ENCODE measurements at regions not wholly inside any gene's neighbourhood (a gene's known extent, or its start where the extent isn't known, plus 50 kb on each side); places are given as distances from the start of the nearest gene placed in this dataset.
"Not testable (repeated sequence)": the region's sequence is repeated elsewhere in the genome, so short reads cannot be mapped to it uniquely, and the experiment has no call there.

- H3K4me3 Mint-ChIP-seq = no peak overlapping the region
- CTCF ChIA-PET = no interaction called here
- H3K4me1 Mint-ChIP-seq (ENCODE audit: low read depth) = no peaks in the 10 kb centered on the region
- H3K9me3 Mint-ChIP-seq = no peaks in the 10 kb centered on the region
- H3K27me3 Mint-ChIP-seq (ENCODE audit: low read depth) = peaks cover 12% of the 10 kb centered on the region
- no peak for DNase-seq
- H3K27ac Mint-ChIP-seq = no peak overlapping the region
- intact Hi-C loops (cut with micrococcal nuclease) = no loop called here
- no peaks in the 10 kb centered on the region for H3K36me3 Mint-ChIP-seq (ENCODE audit: low read depth)
These were observed 397.2 kb downstream of the BCKDHB start for GRCh38 chr6:80503660-80504059.

- Mint-ChIP-seq H3K27me3 (ENCODE audit: low read depth) (peaks cover 17% of the 10 kb centered on the region), H3K36me3 (ENCODE audit: low read depth) (no peaks in the 10 kb centered on the region), H3K9me3 (no peaks in the 10 kb centered on the region), H3K27ac (no peak overlapping the region), H3K4me3 (no peak overlapping the region), H3K4me1 (ENCODE audit: low read depth) (no peaks in the 10 kb centered on the region)
- no peak for DNase-seq
- CTCF ChIA-PET = no interaction called here
- intact Hi-C loops (cut with micrococcal nuclease) = no loop called here
These were observed 396.4 kb downstream of the BCKDHB start for GRCh38 chr6:80502871-80503270.

GRCh38 chr6:80501636-80502035 is 395.2 kb downstream of the BCKDHB start:
- H3K9me3 Mint-ChIP-seq = no peaks in the 10 kb centered on the region

GRCh38 chr6:80497696-80498486 is 391.4 kb downstream of the BCKDHB start:
- CTCF ChIA-PET; H3K4me1 Mint-ChIP-seq (ENCODE audit: low read depth); H3K4me3 Mint-ChIP-seq; intact Hi-C loops (cut with micrococcal nuclease); H3K9me3 Mint-ChIP-seq; H3K36me3 Mint-ChIP-seq (ENCODE audit: low read depth); DNase-seq; H3K27ac Mint-ChIP-seq: not testable (repeated sequence)
- peaks cover 12% of the 10 kb centered on the region for H3K27me3 Mint-ChIP-seq (ENCODE audit: low read depth)

More at GRCh38 chr6:80501636-80502035, 395.2 kb downstream of the BCKDHB start:
- Mint-ChIP-seq H3K36me3 (ENCODE audit: low read depth) (no peaks in the 10 kb centered on the region), H3K27ac (no peak overlapping the region), H3K4me3 (no peak overlapping the region), H3K4me1 (ENCODE audit: low read depth) (no peaks in the 10 kb centered on the region), H3K27me3 (ENCODE audit: low read depth) (peaks cover 15% of the 10 kb centered on the region)
- no peak for DNase-seq
- CTCF ChIA-PET = interaction anchor here (0.7 kb wide), 1 partner anchor 20 kb away, joined by 3 read pairs; no protein-coding TSS in a partner anchor
- intact Hi-C loops (cut with micrococcal nuclease) = no loop called here

GRCh38 chr6:80489911-80490635 is 383.6 kb downstream of the BCKDHB start:
- Mint-ChIP-seq H3K36me3 (ENCODE audit: low read depth) (no peaks in the 10 kb centered on the region), H3K4me3 (no peak overlapping the region), H3K4me1 (ENCODE audit: low read depth) (no peaks in the 10 kb centered on the region), H3K27me3 (ENCODE audit: low read depth) (no peaks in the 10 kb centered on the region), H3K27ac (no peak overlapping the region), H3K9me3 (peaks cover 1% of the 10 kb centered on the region)
- DNase-seq = no peak
- intact Hi-C loops (cut with micrococcal nuclease) = no loop called here
- CTCF ChIA-PET = no interaction called here

GRCh38 chr6:80488190-80488589 is 381.7 kb downstream of the BCKDHB start:
- H3K27ac Mint-ChIP-seq = no peak overlapping the region
- CTCF ChIA-PET = no interaction called here
- peaks cover 1% of the 10 kb centered on the region for H3K9me3 Mint-ChIP-seq
- no peak overlapping the region for H3K4me3 Mint-ChIP-seq
- H3K36me3 Mint-ChIP-seq (ENCODE audit: low read depth) = no peaks in the 10 kb centered on the region
- no peak for DNase-seq
- intact Hi-C loops (cut with micrococcal nuclease) = no loop called here
- no peaks in the 10 kb centered on the region for H3K4me1 Mint-ChIP-seq (ENCODE audit: low read depth)
- H3K27me3 Mint-ChIP-seq (ENCODE audit: low read depth) = peaks cover 5% of the 10 kb centered on the region

GRCh38 chr6:80485494-80485893 is 379.0 kb downstream of the BCKDHB start:
- H3K9me3 Mint-ChIP-seq = not testable (repeated sequence)

GRCh38 chr6:80482056-80482455 is 375.6 kb downstream of the BCKDHB start:
- intact Hi-C loops (cut with micrococcal nuclease) = no loop called here
- CTCF ChIA-PET = no interaction called here
- H3K9me3 Mint-ChIP-seq = no peaks in the 10 kb centered on the region
- H3K36me3 Mint-ChIP-seq (ENCODE audit: low read depth) = no peaks in the 10 kb centered on the region
- H3K4me3 Mint-ChIP-seq = no peak overlapping the region
- no peaks in the 10 kb centered on the region for H3K4me1 Mint-ChIP-seq (ENCODE audit: low read depth)
- peaks cover 10% of the 10 kb centered on the region for H3K27me3 Mint-ChIP-seq (ENCODE audit: low read depth)
- no peak for DNase-seq
- no peak overlapping the region for H3K27ac Mint-ChIP-seq

More at GRCh38 chr6:80485494-80485893, 379.0 kb downstream of the BCKDHB start:
- DNase-seq; H3K4me3 Mint-ChIP-seq; H3K27me3 Mint-ChIP-seq (ENCODE audit: low read depth); CTCF ChIA-PET; H3K4me1 Mint-ChIP-seq (ENCODE audit: low read depth); H3K27ac Mint-ChIP-seq; H3K36me3 Mint-ChIP-seq (ENCODE audit: low read depth); intact Hi-C loops (cut with micrococcal nuclease): not testable (repeated sequence)

- Mint-ChIP-seq H3K27ac (no peak overlapping the region), H3K4me3 (no peak overlapping the region), H3K36me3 (ENCODE audit: low read depth) (no peaks in the 10 kb centered on the region), H3K27me3 (ENCODE audit: low read depth) (peaks cover 10% of the 10 kb centered on the region), H3K4me1 (ENCODE audit: low read depth) (no peaks in the 10 kb centered on the region), H3K9me3 (no peaks in the 10 kb centered on the region)
- CTCF ChIA-PET = no interaction called here
- intact Hi-C loops (cut with micrococcal nuclease) = no loop called here
- DNase-seq = no peak
These were observed 374.1 kb downstream of the BCKDHB start for GRCh38 chr6:80480421-80481157.

GRCh38 chr6:80478030-80478429 is 371.6 kb downstream of the BCKDHB start:
- no peak for DNase-seq
- H3K27ac Mint-ChIP-seq = no peak overlapping the region
- no peaks in the 10 kb centered on the region for H3K9me3 Mint-ChIP-seq
- no peak overlapping the region for H3K4me3 Mint-ChIP-seq
- no peaks in the 10 kb centered on the region for H3K4me1 Mint-ChIP-seq (ENCODE audit: low read depth)
- H3K36me3 Mint-ChIP-seq (ENCODE audit: low read depth) = no peaks in the 10 kb centered on the region
- peaks cover 5% of the 10 kb centered on the region for H3K27me3 Mint-ChIP-seq (ENCODE audit: low read depth)
- CTCF ChIA-PET = no interaction called here
- intact Hi-C loops (cut with micrococcal nuclease) = no loop called here

- intact Hi-C loops (cut with micrococcal nuclease) = no loop called here
- no peak overlapping the region for H3K27ac Mint-ChIP-seq
- no peak for DNase-seq
- H3K4me3 Mint-ChIP-seq = no peak overlapping the region
- no peaks in the 10 kb centered on the region for H3K4me1 Mint-ChIP-seq (ENCODE audit: low read depth)
- H3K36me3 Mint-ChIP-seq (ENCODE audit: low read depth) = no peaks in the 10 kb centered on the region
- no peaks in the 10 kb centered on the region for H3K9me3 Mint-ChIP-seq
- H3K27me3 Mint-ChIP-seq (ENCODE audit: low read depth) = peaks cover 3% of the 10 kb centered on the region
- CTCF ChIA-PET = no interaction called here
These were observed 371.1 kb downstream of the BCKDHB start for GRCh38 chr6:80477591-80477990.

GRCh38 chr6:80472271-80472670 is 365.8 kb downstream of the BCKDHB start:
- no peaks in the 10 kb centered on the region for H3K4me1 Mint-ChIP-seq (ENCODE audit: low read depth)
- CTCF ChIA-PET = no interaction called here
- intact Hi-C loops (cut with micrococcal nuclease) = no loop called here

More at GRCh38 chr6:80472271-80472670, 365.8 kb downstream of the BCKDHB start:
- no peak for DNase-seq
- no peaks in the 10 kb centered on the region for H3K27me3 Mint-ChIP-seq (ENCODE audit: low read depth)
- no peaks in the 10 kb centered on the region for H3K36me3 Mint-ChIP-seq (ENCODE audit: low read depth)
- H3K9me3 Mint-ChIP-seq = no peaks in the 10 kb centered on the region
- H3K4me3 Mint-ChIP-seq = no peak overlapping the region
- no peak overlapping the region for H3K27ac Mint-ChIP-seq
